ENCODE measurements at regions not wholly inside any gene's neighbourhood (a gene's known extent, or its start where the extent isn't known, plus 50 kb on each side); places are given as distances from the start of the nearest gene placed in this dataset.

- TF ChIP-seq HMGXB4 (CRISPR knock-in tag; IDR thresholded peaks at IDR 0.05) (no peak), TP53 (CRISPR knock-in tag; IDR thresholded peaks at IDR 0.05) (no peak), SMAD3 (CRISPR knock-in tag; IDR thresholded peaks at IDR 0.05; ENCODE audit: borderline replicate concordance) (no peak), TCF7 (CRISPR knock-in tag; IDR thresholded peaks at IDR 0.05; ENCODE audit: low read depth) (no peak), ETV6 (CRISPR knock-in tag; IDR thresholded peaks at IDR 0.05) (no peak), EMX1 (CRISPR knock-in tag; IDR thresholded peaks at IDR 0.05) (no peak)
- TF ChIP-seq, protein P1, sequence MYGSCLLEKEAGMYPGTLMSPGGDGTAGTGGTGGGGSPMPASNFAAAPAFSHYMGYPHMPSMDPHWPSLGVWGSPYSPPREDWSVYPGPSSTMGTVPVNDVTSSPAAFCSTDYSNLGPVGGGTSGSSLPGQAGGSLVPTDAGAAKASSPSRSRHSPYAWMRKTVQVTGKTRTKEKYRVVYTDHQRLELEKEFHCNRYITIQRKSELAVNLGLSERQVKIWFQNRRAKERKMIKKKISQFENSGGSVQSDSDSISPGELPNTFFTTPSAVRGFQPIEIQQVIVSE (CRISPR knock-in tag; IDR thresholded peaks at IDR 0.05; ENCODE audit: borderline replicate concordance): no peak
- TF ChIP-seq, protein P2, sequence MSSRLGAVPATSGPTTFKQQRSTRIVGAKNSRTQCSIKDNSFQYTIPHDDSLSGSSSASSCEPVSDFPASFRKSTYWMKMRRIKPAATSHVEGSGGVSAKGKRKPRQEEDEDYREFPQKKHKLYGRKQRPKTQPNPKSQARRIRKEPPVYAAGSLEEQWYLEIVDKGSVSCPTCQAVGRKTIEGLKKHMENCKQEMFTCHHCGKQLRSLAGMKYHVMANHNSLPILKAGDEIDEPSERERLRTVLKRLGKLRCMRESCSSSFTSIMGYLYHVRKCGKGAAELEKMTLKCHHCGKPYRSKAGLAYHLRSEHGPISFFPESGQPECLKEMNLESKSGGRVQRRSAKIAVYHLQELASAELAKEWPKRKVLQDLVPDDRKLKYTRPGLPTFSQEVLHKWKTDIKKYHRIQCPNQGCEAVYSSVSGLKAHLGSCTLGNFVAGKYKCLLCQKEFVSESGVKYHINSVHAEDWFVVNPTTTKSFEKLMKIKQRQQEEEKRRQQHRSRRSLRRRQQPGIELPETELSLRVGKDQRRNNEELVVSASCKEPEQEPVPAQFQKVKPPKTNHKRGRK (CRISPR knock-in tag; IDR thresholded peaks at IDR 0.05; ENCODE audit: borderline replicate concordance): no peak
These were observed 587.3 kb downstream of the TMA16 start (continued) for GRCh38 chr4:164081801-164082200.

- TF ChIP-seq EMX1 (CRISPR knock-in tag; IDR thresholded peaks at IDR 0.05) (no peak), ZNF416 (CRISPR knock-in tag; IDR thresholded peaks at IDR 0.05) (no peak), GABPB1 (CRISPR knock-in tag; IDR thresholded peaks at IDR 0.05) (no peak), ZBTB43 (CRISPR knock-in tag; IDR thresholded peaks at IDR 0.05) (no peak)
- no peaks in the 10 kb centered on the region for H3K9me3 Mint-ChIP-seq
- no peak overlapping the region for H3K4me3 Mint-ChIP-seq
- H3K27me3 Mint-ChIP-seq (ENCODE audit: low read depth): no peaks in the 10 kb centered on the region
- H3K36me3 Mint-ChIP-seq: no peaks in the 10 kb centered on the region
- ATAC-seq: no peak
- no peak for DNase-seq (ENCODE audit: low spot score)
- ChIA-PET CTCF (no interaction called here), POLR2A (no interaction called here)
- H3K27ac Mint-ChIP-seq: no peak overlapping the region
- no peaks in the 10 kb centered on the region for H3K4me1 Mint-ChIP-seq
These were observed 593.2 kb downstream of the TMA16 start for GRCh38 chr4:164087733-164088132.

- ATAC-seq (no peak), DNase-seq (ENCODE audit: low spot score) (no peak)
- POLR2A ChIA-PET: no interaction called here
- Mint-ChIP-seq H3K36me3 (peaks cover 4% of the 10 kb centered on the region; the same call in 1 of the 2 replicates), H3K9me3 (peaks cover 12% of the 10 kb centered on the region), H3K27me3 (ENCODE audit: low read depth) (no peaks in the 10 kb centered on the region), H3K27ac (no peak overlapping the region), H3K4me1 (peaks cover 18% of the 10 kb centered on the region), H3K4me3 (no peak overlapping the region)
- CTCF ChIA-PET: interaction anchor here (0.6 kb wide), 1 partner anchor 545 kb away, joined by 3 read pairs; no protein-coding TSS in a partner anchor
- TF ChIP-seq, protein P2 (CRISPR knock-in tag; IDR thresholded peaks at IDR 0.05; ENCODE audit: borderline replicate concordance): no peak
- TF ChIP-seq, protein P3, sequence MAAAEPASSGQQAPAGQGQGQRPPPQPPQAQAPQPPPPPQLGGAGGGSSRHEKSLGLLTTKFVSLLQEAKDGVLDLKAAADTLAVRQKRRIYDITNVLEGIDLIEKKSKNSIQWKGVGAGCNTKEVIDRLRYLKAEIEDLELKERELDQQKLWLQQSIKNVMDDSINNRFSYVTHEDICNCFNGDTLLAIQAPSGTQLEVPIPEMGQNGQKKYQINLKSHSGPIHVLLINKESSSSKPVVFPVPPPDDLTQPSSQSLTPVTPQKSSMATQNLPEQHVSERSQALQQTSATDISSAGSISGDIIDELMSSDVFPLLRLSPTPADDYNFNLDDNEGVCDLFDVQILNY (CRISPR knock-in tag; IDR thresholded peaks at IDR 0.05): no peak
- TF ChIP-seq, protein P4, sequence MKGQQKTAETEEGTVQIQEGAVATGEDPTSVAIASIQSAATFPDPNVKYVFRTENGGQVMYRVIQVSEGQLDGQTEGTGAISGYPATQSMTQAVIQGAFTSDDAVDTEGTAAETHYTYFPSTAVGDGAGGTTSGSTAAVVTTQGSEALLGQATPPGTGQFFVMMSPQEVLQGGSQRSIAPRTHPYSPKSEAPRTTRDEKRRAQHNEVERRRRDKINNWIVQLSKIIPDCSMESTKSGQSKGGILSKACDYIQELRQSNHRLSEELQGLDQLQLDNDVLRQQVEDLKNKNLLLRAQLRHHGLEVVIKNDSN (CRISPR knock-in tag; IDR thresholded peaks at IDR 0.05): no peak
- TF ChIP-seq ZNF423 (CRISPR knock-in tag; IDR thresholded peaks at IDR 0.05) (no peak), ATF3 (CRISPR knock-in tag; conservative IDR thresholded peaks at IDR 0.05) (no peak), JAZF1 (CRISPR knock-in tag; IDR thresholded peaks at IDR 0.05) (no peak), MXD4 (CRISPR knock-in tag; IDR thresholded peaks at IDR 0.05; ENCODE audit: borderline replicate concordance) (no peak), GRHL2 (CRISPR knock-in tag; IDR thresholded peaks at IDR 0.05; ENCODE audit: insufficient replicate concordance, severe bottlenecking) (no peak), E2F1 (CRISPR knock-in tag; IDR thresholded peaks at IDR 0.05) (no peak), ZBTB21 (CRISPR knock-in tag; IDR thresholded peaks at IDR 0.05; ENCODE audit: borderline replicate concordance) (no peak)
These were observed 601.0 kb downstream of the TMA16 start for GRCh38 chr4:164095313-164096110.

All from WTC11 (cell line).